ENCODE measurements at regions not wholly inside any gene's neighbourhood (a gene's known extent, or its start where the extent isn't known, plus 50 kb on each side); places are given as distances from the start of the nearest gene placed in this dataset.
"Not testable (repeated sequence)": the region's sequence is repeated elsewhere in the genome, so short reads cannot be mapped to it uniquely, and the experiment has no call there.

DNA sequence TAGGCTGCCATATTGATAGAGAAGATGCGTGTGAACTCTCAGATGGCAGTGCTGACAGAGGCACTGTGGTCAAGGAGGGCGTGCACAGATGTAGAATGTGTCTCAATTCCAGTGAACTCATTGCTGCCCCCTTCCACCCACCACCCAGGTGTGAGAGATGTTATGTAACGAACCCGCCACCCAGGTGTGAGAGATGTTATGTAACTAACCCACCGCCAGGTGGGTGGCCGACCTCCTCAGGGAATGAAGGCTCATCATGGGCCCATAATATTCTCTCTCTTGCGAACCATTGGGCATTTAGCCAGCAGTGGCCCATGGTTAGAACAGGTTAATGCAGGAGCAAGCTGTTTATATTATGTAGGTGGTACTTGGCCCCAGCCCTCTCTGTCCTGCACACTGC is 140.4 kb upstream of the MTPN start:
- no peak for DNase-seq (ENCODE audit: low spot score)

DNA sequence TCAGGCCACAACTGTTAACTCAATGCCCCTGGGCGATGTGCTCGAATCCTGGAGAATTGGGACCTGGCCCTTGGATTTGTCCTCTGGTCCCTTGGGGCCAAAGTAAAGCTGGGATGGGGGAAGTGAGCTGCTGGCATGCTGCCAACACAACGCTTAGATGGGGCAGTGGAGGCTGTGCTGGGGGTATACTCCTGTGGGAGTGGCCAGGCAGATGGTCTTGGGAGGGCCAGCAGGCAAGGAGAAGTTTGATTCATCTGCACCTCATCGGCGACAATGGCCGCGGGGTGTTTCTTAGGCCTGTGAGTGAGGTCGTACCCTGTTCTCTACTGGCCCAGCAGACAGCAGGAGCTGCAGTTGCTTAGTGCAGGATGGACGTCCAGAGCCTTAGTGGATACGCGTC is 139.0 kb upstream of the MTPN start:
- DNase-seq (ENCODE audit: low spot score): no peak

DNA sequence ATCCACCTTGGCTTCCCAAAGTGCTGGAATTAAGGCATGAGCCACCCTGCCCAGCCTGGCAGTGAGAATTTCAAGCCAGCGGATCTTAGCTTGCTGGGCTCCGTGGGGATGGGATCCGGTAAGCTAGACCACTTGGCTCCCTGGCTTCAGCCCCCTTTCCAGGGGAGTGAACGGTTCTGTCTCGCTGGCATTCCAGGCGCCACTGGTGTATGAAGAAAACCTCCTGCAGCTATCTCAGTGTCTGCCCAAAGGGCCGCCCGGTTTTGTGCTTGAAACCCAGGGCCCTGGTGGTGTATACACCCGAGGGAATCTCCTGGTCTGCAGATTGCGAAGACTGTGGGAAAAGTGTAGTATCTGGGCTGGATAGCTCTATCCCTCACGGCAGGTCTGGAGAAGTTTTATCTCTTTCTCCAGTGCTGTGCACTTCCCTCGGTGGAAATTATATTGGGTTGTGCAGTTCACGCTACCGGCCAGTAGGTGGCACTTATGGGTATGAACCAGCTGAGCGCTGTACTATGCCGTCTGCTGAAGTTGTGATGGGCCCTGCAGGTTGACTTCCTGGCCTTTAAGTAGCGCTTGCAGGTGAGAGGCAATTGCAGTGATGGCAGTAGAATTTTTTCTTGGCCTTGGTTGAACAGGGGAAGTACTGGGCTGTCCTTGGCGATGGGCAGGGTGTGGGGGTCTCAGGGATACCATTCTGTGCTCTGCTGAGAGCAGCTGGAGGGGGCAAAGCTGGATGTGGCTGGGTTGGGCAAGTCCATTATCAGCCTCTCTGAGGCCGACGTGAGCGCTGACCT is 138.0 kb upstream of the MTPN start:
- peak; percentile 76 for DNase-seq (ENCODE audit: low spot score)

DNA sequence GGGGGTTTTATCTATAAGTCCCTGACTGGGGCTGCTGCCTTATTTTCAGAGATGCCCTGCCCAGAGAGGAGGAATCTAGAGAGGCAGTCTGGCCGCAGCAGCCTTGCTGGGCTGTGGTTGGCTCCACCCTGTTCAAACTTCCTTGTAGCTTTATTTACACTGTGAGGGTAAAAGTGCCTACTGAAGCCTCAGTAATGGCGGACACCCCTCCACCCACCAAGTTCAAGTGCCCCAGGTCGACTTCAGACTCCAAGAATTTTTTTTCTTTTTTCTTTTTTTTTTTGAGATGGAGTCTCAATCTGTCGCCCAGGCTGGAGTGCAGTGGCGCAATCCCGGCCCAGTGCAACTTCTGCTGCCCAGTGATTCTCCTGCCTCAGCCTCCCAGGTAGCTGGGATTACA is 137.3 kb upstream of the MTPN start:
- not testable (repeated sequence) for DNase-seq (ENCODE audit: low spot score)

DNA sequence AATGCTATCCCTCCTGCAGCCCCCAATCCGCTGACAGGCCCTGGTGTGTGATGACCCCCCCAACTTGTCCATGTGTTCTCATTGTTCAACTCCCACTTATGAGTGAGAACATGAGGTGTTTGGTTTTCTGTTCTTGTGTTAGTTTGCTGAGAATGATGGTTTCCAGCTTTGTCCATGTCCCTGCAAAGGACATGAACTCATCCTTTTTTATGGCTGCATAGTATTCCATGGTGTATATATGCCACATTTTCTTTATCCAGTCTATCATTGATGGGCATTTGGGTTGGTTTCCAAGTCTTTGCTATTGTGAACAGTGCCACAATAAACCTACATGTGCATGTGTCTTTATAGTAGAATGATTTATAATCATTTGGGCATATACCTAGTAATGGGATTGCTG is 131.9 kb upstream of the MTPN start:
- DNase-seq (ENCODE audit: low spot score): not testable (repeated sequence)

DNA sequence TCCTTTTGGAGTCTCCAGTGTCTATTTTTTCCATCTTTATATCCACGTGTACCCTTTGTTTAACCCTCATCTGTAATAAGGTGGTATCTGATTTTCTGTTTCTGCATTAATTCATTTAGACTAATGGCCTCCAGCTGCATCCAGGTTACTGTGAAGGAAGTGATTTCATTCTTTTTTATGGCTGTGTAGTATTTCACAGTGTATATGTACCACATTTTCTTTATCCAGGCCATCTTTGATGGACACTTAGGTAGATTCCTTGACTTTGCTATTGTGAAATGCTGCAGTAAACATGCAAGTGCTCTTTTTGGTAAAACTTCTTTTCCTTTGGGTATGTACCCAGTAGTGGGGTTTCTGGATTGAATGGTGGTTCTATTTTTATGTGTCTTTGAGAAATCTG is 128.0 kb upstream of the MTPN start:
- no peak for DNase-seq (ENCODE audit: low spot score)

DNA sequence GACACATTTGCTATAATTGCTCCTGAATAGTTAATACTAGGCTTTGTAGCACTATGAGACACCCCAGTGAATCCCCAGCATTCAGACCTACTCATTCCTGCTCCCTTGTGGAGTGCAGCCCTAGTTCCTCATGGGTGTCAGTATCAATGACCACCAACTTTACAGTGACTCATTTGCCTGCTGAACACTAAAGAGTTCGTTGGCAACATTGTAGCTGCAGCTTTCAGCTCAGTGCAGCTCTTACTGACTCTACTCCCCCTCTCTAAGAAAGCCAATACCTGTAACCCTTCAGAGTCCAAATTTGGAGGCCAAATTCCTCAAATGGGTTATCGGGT is 127.1 kb upstream of the MTPN start:
- DNase-seq (ENCODE audit: low spot score): no peak

DNA sequence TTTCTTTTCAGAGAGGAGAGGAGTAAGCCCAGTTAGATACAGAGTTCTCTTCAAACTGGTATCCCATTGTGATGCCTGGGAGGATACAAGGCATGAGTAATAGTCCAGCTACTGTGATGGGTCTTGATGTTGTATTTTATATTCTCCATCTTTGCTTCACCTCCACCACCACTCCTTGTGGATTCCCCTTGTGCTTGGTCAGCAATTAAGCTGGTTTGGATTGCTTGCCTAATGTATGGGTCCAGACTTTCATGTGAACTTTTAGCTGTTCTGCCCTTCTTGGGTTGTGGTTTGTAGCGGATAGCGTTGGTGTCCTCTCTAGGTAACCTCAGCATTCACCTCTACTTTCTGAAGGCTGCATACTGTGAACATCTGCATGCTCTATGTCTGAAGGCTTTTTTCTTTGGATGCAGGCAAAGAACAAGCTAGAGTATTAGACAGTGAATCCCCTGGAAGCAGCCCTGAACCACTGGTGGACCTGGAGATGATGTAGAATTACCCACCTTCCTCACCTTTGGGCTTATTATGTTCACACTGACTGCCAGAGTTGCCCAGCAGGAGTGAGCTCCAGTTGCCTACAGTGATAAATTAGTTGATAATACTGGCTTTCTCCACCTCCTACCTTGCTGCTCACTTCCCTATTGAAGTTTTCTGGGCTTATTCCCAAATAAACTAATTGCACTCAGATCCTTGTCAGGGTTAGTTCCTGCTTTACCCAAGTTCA is 126.5 kb upstream of the MTPN start:
- DNase-seq (ENCODE audit: low spot score): no peak

DNA sequence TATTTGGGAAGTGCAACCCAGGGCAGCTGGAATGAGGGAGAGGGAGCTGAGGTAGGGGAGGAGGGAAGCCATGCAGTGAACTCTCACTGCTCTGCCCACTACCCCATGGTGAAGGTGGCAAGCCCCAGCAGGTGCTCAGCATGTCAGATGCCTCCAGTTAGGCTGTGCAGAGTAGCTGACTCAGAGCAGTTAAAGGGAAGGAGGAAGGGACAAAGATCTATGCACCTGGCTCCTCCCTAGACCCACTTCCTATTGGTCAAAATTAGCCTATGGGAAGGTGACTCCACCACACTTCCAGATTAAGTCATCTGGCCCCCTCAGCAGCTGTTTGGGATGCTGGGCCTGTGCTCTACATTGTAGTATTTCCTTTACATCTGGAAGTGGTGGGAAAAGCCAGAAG is 125.7 kb upstream of the MTPN start:
- DNase-seq (ENCODE audit: low spot score): no peak

DNA sequence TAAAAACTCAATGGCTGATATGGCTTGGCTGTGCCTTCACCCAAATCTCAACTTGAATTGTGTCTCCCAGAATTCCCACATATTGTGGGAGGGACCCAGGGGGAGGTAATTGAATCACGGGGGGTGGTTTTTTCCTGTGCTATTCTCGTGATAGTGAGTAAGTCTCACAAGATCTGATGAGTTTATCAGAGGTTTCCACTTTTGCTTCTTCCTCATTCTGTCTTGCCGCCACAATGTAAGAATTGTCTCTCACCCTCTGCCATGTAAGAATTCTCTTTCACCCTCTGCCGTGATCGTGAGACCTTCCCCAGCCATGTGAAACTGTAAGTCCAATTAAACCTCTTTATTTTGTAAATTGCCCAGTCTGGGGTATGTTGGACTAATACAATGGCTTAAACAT is 115.6 kb upstream of the MTPN start:
- not testable (repeated sequence) for DNase-seq (ENCODE audit: low spot score)

DNA sequence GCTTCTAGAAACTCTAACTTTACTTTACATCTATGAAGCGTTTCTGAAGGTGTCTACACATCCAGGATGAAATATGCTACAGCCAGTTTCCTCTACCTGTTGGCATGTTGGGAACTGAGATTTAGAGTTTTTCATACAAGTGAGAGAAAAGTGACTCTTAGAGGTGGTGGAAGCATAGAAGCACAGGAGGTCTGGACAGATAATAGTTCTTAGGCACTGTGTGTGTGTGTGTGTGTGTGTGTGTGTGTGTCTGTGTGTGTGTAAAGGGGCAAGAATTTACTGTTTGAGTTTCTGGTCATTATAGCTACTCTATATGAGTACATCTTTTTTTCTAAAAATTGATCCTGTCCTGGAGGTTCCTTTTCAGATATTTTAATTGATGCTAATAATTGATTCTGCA is 110.7 kb upstream of the MTPN start:
- no peak for DNase-seq (ENCODE audit: low spot score)

DNA sequence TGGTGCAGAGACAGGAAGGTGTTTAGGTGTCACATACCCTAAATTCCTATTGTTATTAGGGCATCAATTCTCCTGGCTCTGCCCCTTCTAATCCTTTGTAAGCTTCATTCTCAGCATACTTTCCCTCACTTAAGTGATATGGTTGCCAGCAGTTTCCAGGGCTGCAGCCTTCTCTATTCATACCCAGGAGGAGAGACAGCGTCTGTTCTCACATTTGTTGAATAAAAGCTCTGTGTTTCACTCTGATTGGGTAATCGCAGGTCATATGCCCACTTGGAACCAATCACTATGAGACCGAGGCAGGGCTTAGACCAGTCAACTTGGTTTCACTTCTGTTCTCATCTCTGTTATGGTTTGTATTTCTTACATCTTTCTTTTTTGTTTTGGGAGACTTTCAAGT is 109.6 kb upstream of the MTPN start:
- DNase-seq (ENCODE audit: low spot score): peak; percentile 41

DNA sequence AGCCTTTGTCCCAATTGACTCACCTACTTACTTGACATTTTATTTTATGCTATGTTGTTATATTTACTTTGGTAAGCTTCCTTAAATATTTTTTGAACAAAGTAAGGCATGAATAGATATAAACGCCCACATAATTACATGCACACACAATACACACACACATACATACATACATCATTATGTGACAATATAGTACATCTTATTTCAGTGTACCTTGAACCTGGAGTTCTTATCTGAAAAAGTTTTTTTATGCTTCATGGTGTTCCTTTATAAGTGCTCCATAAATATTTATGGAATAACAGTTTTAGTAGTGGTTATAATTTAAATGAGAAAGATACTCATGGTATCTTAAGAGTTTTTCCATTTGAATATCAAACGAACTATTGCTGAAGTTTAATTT is 102.8 kb upstream of the MTPN start:
- no peak for DNase-seq (ENCODE audit: low spot score)

DNA sequence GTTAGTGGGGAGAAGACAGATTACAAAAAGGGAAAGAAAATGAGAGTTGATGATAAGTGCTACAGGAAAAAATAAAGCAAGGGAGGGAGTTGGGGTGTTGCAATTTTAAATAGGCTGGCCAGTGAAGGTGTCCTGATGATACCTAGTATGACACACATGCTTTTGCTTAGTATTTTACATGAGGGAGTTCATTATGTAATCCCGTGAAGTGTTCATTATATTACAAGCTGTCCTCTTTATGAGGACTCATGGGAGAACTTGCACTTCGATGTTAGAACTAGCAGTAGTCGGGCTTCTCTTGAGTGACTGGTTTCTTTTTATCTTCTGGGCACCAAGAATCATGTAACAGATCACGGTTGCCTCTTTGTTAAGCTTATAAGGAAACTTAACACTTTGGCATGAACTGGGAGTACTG is 102.3 kb upstream of the MTPN start:
- no peak for DNase-seq (ENCODE audit: low spot score)

DNA sequence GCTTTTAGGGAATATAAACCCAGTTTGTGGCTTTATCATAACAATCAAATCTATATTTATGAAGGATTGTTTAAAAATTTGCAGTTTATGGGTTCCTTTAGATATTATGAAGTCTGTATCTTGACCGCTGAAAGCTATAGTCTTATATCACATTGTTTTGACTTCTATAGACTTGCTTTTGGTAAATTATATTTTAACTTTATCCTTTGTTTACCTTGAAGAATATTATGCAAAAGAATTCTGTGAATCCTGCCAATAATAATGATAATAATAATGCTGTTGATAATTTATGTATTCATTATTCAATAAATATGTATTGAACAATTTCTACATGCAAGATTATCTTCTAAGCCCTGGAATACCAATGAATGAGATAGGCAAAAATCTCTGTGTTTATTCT is 101.9 kb upstream of the MTPN start:
- no peak for DNase-seq (ENCODE audit: low spot score)

DNA sequence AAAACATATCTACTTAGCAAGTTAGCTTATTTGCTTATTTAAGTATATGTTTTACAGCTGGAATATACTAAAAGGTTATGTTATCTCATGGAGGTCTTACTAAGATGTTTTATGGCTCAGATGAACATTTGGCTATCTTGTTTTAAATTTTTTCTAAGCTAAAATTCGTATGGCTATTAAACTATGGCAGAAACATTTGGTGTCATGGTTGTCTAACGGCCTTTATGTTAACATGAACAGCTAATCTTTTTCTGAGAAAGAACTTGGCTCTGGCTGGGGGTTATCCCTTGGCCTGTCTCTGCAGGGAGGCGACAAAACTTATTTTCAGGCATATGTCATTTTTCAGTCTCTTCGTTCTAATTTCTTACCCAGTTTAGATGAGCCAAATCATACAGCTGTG is 101.5 kb upstream of the MTPN start:
- no peak for DNase-seq (ENCODE audit: low spot score)

DNA sequence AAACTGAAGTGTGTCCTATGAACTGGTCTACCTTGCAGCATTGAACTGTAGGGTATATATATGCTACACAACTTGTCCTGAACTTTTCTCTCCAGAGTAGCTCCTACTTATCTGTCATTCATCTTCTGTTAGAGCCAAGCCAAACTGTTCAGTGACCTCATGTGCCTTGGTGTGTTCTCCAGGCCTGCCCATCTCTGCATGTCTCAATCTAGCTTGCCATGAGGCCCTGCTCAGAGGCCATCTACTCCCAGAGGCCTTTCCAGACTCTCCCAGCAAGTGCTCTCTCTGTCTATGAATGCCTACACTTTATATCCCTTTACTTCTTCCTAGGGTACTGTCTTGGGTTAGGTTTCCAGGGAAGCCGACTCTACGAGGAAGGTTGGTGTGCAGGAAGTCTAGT is 99.8 kb upstream of the MTPN start:
- DNase-seq (ENCODE audit: low spot score): no peak

DNA sequence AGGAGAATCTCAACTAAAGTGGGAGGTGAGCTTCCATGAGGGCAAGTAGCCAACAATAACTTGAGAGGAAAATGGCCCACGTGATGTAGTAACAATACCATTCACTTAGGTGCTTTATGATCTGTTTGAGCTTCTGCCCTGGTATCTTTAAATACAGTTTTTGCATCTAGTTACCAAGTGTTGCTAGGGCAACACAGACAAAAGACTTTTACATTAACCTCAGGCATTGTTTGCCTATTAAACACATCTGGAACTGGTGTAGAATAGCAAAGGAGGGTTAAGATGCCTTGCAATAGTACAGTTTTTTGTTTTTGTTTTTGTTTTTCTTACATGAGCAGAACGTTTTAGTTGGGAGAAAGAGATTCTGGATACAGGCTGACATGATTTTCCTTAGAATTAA is 97.7 kb upstream of the MTPN start:
- DNase-seq (ENCODE audit: low spot score): no peak

DNA sequence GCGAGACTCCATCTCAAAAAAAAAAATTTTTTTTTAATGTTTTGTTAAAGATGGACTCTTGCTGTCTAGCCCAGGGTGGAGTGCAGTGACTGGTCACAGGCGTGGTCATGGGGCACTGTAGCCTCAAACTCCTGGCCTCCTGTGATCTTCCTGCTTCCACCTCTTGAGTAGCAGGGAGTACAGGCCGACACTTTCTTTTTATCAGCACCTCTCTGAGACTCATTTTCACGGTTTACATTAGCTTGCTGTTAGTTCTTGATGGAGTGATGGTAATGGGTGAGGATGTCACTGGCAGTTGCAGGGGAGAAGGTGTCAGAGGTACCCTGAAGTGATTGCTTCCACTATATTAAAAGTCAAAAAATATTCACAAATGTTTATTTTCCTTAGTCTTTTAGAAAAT is 95.3 kb upstream of the MTPN start:
- no peak for DNase-seq (ENCODE audit: low spot score)

DNA sequence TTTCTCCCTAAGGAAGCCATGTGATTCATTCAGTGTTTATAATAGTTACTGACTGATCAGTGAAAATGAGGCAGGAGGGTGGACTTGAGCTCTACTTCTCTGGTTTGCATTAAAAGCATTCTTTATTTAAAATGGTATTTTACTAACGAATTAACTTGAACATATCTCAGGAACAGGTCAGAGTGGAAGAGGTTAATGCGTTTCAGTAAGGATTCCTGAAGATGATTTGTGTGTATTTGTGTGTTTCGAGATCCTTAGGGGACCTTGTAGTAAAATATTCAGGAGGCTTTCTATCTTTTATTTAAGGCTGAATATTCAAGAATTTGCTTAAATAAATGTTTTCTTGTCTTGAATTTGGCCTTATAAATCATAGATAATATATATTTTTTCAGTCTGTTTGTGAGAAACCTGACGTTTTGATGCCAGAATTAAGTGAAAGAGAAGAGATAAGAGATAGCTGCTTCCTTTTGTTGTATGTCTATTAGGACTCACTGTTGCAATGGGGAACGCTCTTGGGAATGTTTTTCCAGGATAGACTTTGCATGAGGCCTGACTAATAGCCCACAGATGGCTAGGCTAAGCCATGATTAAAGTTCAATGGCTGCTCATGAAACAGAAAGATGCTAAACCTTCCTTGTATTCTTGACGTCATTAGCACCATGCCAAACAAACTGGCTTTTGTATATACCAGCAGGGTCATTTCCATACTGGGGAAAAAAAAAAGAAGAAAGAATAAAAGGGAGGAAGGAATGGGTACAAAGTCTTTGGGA is 93.8 kb upstream of the MTPN start:
- no peak for DNase-seq (ENCODE audit: low spot score)

DNA sequence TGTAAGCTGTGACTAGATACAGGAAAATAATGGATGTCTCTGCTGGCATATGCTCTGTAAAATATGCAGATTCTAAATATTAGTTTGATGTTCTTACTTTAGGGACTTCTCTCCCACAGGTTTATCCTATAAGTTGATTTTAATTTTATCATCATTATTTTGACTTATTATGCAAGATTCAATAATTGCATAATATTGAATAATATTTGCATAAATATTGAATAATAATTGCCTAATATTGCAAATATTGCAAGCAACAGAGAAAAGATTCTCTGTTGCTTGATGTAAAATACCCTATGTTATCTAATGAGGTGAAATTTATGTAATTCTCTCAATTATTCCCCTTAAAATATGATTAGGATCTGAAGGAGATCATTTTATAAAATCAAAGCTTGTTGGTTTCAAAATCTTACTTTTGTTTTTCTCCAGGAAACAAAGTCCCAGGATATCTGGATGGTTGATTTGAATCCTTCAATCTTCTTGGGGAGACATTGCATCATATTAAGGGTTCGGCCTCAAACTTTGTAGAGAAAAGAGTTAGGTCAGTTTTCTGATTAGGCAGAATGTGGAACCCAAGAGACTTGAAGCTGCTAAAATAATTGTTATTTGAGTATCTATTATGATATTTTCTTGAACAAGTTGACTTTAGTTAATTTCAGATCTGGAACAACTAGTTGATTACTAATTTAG is 92.8 kb upstream of the MTPN start:
- no peak for DNase-seq (ENCODE audit: low spot score)

DNA sequence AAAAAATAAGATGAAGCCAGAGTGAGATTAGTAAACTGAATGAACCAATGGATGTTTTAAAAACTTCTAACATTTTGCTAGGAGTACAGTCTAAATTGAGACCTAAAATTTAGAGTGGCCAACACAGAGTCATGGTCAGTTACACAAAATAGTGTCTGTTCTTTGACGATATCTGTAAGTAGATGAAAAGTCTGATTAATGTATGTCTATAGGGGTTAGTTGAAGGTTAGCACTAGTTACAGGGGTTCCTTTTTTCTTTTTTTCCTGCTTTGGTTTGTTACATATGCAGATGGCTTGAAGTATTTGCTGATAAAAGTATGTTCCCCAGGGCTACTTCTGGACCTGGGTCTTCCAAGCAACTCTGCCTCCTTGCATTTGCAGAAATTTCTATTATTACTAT is 90.1 kb upstream of the MTPN start:
- no peak for DNase-seq (ENCODE audit: low spot score)
